ENCODE measurements at regions not wholly inside any gene's neighbourhood (a gene's known extent, or its start where the extent isn't known, plus 50 kb on each side); places are given as distances from the start of the nearest gene placed in this dataset.

DNA sequence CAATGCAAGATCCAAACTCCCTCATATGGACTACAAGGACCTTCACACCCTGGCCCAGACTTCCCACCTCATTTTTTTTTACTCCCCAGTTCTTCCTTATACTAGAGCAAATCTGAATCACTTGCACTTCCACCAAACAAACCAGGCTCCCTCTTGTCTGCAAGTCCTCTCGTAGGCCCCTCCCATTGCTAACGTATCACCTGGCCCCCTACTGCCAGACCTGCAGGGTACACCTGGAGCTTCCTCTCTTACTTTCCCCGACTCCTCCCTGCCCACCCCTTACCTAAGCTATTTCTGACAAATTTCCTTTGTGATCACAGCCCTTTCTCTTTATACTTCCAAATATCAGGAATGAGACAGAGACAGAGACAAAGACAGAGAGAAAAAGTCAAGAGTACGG is 463.9 kb downstream of the GALC start:
- no peaks in the 10 kb centered on the region for H3K4me1 ChIP-seq (ENCODE audit: insufficient read depth, low read length)
- no peak overlapping the region for H3K9ac ChIP-seq (ENCODE audit: low read depth, low read length)
- no peaks in the 10 kb centered on the region for H3K36me3 ChIP-seq (ENCODE audit: insufficient read depth, low read length)
- H3K9me3 ChIP-seq (ENCODE audit: control insufficient read depth, insufficient read depth, low read length), result no peaks in the 10 kb centered on the region

DNA sequence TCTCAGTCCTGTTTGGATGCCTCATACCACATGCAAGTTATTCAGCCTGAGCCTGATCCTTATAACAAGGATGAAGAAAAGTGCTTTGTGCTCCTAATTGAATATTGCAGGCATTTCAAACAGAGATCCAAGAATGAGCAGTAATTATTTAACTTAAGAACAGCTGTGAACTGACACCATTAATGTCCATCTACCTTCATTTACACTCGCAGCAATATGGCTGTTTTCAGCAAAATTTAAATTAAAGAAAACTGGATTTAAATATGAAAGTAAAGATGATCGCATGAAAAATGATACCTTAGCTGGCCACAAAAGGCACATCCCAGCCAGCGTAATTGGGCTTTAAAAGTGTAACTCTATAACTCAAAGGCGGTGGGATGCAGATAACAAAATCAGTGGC is 466.3 kb downstream of the GALC start:
- Histone ChIP-seq H3K9me3 (ENCODE audit: control insufficient read depth, insufficient read depth, low read length) (no peaks in the 10 kb centered on the region), H3K36me3 (ENCODE audit: insufficient read depth, low read length) (no peaks in the 10 kb centered on the region), H3K9ac (ENCODE audit: low read depth, low read length) (no peak overlapping the region), H3K4me1 (ENCODE audit: insufficient read depth, low read length) (no peaks in the 10 kb centered on the region)

GRCh38 chr14:87524011-87524410 is 469.0 kb downstream of the GALC start:
- H3K9ac ChIP-seq (ENCODE audit: low read depth, low read length), result no peak overlapping the region
- no peaks in the 10 kb centered on the region for H3K4me1 ChIP-seq (ENCODE audit: insufficient read depth, low read length)

GRCh38 chr14:87522575-87522974 is 470.4 kb downstream of the GALC start:
- Histone ChIP-seq H3K9me3 (ENCODE audit: control insufficient read depth, insufficient read depth, low read length) (peaks cover 3% of the 10 kb centered on the region), H3K36me3 (ENCODE audit: insufficient read depth, low read length) (no peaks in the 10 kb centered on the region), H3K9ac (ENCODE audit: low read depth, low read length) (no peak overlapping the region), H3K4me1 (ENCODE audit: insufficient read depth, low read length) (no peaks in the 10 kb centered on the region)

More at GRCh38 chr14:87524011-87524410, 469.0 kb downstream of the GALC start:
- Histone ChIP-seq H3K36me3 (ENCODE audit: insufficient read depth, low read length) (no peaks in the 10 kb centered on the region), H3K9me3 (ENCODE audit: control insufficient read depth, insufficient read depth, low read length) (no peaks in the 10 kb centered on the region)

DNA sequence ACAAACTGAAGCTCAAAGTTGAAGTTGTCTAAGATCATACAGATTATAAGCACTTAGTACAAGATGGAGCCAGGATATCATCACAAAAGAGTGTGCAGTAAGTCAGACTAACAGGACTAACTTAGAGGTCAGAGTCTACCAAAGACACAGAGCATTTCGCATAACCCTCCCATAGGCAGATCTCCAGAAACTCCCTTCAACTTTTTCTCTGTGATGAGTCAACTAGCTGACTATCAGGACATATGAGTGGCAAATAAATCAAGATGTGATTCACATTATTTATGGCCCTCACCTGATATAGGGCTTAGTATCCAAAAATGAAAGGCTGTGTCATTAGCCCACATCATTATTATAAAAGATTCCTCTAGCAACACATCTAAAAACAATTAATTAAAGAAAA is 484.6 kb downstream of the GALC start:
- H3K9me3 ChIP-seq (ENCODE audit: control insufficient read depth, insufficient read depth, low read length), result no peaks in the 10 kb centered on the region
- no peaks in the 10 kb centered on the region for H3K4me1 ChIP-seq (ENCODE audit: insufficient read depth, low read length)
- no peak overlapping the region for H3K9ac ChIP-seq (ENCODE audit: low read depth, low read length)
- no peaks in the 10 kb centered on the region for H3K36me3 ChIP-seq (ENCODE audit: insufficient read depth, low read length)

DNA sequence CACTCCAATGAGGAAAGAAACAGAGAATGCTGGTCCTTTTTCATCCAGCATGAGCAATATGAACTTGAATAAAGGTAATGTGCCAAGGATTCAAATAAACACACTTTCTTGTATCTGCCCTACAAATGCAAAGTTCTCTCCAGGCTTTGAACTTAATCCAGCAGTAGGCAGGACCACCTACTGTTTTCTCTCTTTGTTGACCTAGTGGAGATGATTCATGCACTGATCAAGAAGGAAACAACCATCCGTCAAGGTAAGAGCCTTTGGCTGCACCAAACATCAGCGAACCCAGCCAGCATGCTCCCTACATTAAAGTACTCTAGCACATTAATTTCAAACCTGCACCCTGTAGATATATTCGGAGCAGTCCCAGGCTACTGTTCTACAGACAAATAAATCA is 489.3 kb downstream of the GALC start:
- Histone ChIP-seq H3K9ac (ENCODE audit: low read depth, low read length) (no peak overlapping the region), H3K4me1 (ENCODE audit: insufficient read depth, low read length) (no peaks in the 10 kb centered on the region), H3K36me3 (ENCODE audit: insufficient read depth, low read length) (no peaks in the 10 kb centered on the region), H3K9me3 (ENCODE audit: control insufficient read depth, insufficient read depth, low read length) (no peaks in the 10 kb centered on the region)

GRCh38 chr14:87497301-87497700 is 495.7 kb downstream of the GALC start:
- Histone ChIP-seq H3K9ac (ENCODE audit: low read depth, low read length) (no peak overlapping the region), H3K4me1 (ENCODE audit: insufficient read depth, low read length) (no peaks in the 10 kb centered on the region), H3K36me3 (ENCODE audit: insufficient read depth, low read length) (no peaks in the 10 kb centered on the region), H3K9me3 (ENCODE audit: control insufficient read depth, insufficient read depth, low read length) (no peaks in the 10 kb centered on the region)

DNA sequence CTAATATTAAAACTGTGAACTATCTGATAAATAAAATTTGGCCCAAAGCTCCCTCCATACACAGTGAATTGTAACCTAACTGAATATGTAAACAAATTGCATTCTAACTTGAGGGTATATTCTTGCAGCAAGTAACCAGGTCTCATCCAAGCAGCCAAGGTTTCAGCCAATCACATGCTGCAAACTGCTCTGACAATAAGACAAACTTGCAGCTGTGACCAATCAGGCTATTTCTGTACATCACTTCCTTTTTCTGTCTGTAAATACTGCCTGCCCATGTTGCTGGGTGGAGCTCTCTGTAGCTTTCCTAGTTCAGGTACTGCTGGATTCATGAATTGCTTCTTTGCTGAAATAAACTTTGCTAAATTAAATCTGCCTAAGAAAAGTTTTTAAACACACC is 499.0 kb downstream of the GALC start:
- Histone ChIP-seq H3K36me3 (ENCODE audit: insufficient read depth, low read length) (no peaks in the 10 kb centered on the region), H3K9ac (ENCODE audit: low read depth, low read length) (no peak overlapping the region), H3K4me1 (ENCODE audit: insufficient read depth, low read length) (no peaks in the 10 kb centered on the region; the same call in 1 of the 2 replicates), H3K9me3 (ENCODE audit: control insufficient read depth, insufficient read depth, low read length) (no peaks in the 10 kb centered on the region)

GRCh38 chr14:87492561-87492960 is 500.4 kb downstream of the GALC start:
- Histone ChIP-seq H3K4me1 (ENCODE audit: insufficient read depth, low read length) (no peaks in the 10 kb centered on the region; the same call in 1 of the 2 replicates), H3K36me3 (ENCODE audit: insufficient read depth, low read length) (no peaks in the 10 kb centered on the region), H3K9me3 (ENCODE audit: control insufficient read depth, insufficient read depth, low read length) (no peaks in the 10 kb centered on the region), H3K9ac (ENCODE audit: low read depth, low read length) (no peak overlapping the region)

DNA sequence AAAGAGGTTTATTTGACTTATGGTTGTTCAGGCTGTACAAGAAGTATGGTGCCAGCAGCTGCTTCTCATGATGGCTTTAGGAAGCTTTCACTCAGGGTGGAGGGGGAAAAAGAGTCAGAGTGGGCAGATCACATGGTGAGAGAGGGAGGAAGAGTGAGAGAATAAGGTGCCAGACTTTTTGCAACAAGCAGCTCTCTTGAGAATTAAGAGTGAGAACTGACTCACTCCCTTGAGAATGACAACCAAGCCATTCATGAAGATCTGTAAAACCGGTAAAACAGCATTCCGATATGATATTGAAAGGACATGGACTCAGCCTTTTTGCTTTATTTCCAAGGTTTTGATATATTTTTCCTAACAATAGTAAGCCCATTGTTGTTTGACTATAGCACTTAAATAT is 501.2 kb downstream of the GALC start:
- Histone ChIP-seq H3K4me1 (ENCODE audit: insufficient read depth, low read length) (no peaks in the 10 kb centered on the region; the same call in 1 of the 2 replicates), H3K36me3 (ENCODE audit: insufficient read depth, low read length) (no peaks in the 10 kb centered on the region), H3K9ac (ENCODE audit: low read depth, low read length) (no peak overlapping the region)

DNA sequence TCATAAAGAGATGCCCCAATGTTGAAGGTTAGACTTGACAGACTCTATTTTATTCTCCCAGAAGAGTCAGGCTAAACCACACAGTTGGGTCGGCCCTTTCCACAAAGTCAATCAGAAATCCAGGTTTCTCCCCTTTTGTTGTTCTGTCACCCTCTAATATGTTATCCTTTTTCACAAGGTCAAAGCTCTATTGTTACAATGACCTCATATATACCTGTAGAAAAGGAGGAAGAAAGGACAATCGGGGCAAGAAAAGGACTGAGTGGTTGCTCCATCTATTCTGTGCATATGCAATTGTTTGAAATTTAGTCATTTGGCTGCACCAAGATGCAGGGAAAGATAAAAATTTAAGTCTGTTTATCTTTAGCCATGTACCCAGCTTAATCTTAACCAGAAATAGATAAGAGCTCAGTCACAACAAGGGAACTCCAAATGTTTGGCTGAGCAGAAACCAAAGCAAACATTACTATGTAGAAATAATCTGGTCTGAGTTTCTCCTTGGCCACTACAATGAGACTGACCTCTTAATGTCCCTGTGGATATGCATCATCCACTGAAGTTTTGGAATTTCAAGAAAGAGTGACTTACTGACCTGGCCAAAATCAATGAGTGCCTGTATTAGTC is 503.7 kb downstream of the GALC start:
- Histone ChIP-seq H3K9me3 (ENCODE audit: control insufficient read depth, insufficient read depth, low read length) (no peaks in the 10 kb centered on the region), H3K9ac (ENCODE audit: low read depth, low read length) (no peak overlapping the region), H3K36me3 (ENCODE audit: insufficient read depth, low read length) (no peaks in the 10 kb centered on the region), H3K4me1 (ENCODE audit: insufficient read depth, low read length) (no peaks in the 10 kb centered on the region; the same call in 1 of the 2 replicates)

More for the DNA sequence above, 501.2 kb downstream of the GALC start:
- no peaks in the 10 kb centered on the region for H3K9me3 ChIP-seq (ENCODE audit: control insufficient read depth, insufficient read depth, low read length)

DNA sequence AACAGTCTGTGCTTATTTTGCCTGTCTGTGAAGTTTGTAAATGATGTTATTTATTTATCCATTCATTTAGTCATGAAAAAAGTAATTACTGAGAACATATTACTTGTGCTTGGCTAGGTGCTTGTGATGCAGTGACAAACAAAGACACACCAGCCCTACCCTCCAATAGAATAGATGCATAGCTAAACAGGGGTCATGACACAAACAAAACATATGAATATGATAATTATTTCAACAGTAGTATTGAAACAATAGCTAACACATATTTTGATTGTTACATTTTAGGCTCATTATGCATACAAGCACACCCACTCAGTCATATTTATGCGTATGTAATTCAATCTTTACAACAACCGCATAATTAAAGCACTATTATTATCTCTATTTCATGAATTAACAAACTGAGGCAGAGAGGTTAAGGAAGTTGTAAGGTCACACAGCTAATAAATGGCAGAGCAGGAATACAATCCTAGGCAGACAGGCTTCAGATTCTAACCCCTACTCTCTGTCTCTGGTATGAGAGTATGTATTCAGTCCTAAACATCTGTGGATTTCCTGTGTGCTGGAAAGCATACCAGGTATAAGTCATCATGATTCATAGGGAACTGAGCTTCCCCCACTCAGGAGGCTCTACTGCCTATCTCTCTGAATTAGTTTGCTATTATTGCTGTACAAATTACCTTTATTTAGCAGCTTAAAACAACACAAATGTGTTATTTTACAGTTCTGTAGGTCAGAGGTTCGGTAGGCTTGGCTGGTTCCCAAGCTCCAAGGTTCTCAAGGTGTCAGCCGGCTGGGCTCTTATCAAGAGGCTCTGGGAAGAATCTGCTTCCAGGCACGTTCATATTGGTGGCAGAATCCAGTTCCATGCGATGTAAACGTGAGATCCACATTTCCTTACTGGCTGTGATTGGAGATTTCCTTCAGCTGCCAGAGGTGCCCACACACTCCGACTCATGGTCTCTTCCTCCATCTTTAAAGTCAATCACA is 509.4 kb downstream of the GALC start:
- Histone ChIP-seq H3K4me1 (ENCODE audit: insufficient read depth, low read length) (no peaks in the 10 kb centered on the region), H3K36me3 (ENCODE audit: insufficient read depth, low read length) (no peaks in the 10 kb centered on the region), H3K9me3 (ENCODE audit: control insufficient read depth, insufficient read depth, low read length) (no peaks in the 10 kb centered on the region), H3K9ac (ENCODE audit: low read depth, low read length) (no peak overlapping the region)

GRCh38 chr14:87468531-87468930 is 524.5 kb downstream of the GALC start:
- Histone ChIP-seq H3K9me3 (ENCODE audit: control insufficient read depth, insufficient read depth, low read length) (no peaks in the 10 kb centered on the region), H3K36me3 (ENCODE audit: insufficient read depth, low read length) (no peaks in the 10 kb centered on the region), H3K9ac (ENCODE audit: low read depth, low read length) (no peak overlapping the region), H3K4me1 (ENCODE audit: insufficient read depth, low read length) (no peaks in the 10 kb centered on the region)

- Histone ChIP-seq H3K9ac (ENCODE audit: low read depth, low read length) (no peak overlapping the region), H3K9me3 (ENCODE audit: control insufficient read depth, insufficient read depth, low read length) (no peaks in the 10 kb centered on the region), H3K36me3 (ENCODE audit: insufficient read depth, low read length) (no peaks in the 10 kb centered on the region), H3K4me1 (ENCODE audit: insufficient read depth, low read length) (no peaks in the 10 kb centered on the region)
Measured at GRCh38 chr14:87467578-87467977, 525.4 kb downstream of the GALC start.

GRCh38 chr14:87465770-87466169 is 527.2 kb downstream of the GALC start:
- no peak overlapping the region for H3K9ac ChIP-seq (ENCODE audit: low read depth, low read length)
- H3K9me3 ChIP-seq (ENCODE audit: control insufficient read depth, insufficient read depth, low read length), result no peaks in the 10 kb centered on the region
- H3K4me1 ChIP-seq (ENCODE audit: insufficient read depth, low read length), result no peaks in the 10 kb centered on the region
- H3K36me3 ChIP-seq (ENCODE audit: insufficient read depth, low read length), result no peaks in the 10 kb centered on the region

All from ES-I3 (cell line).